ENCODE measurements at regions not wholly inside any gene's neighbourhood (a gene's known extent, or its start where the extent isn't known, plus 50 kb on each side); places are given as distances from the start of the nearest gene placed in this dataset.

GRCh38 chr15:93382200-93382820, 293.3 kb upstream of the RGMA start:
- no peak for DNase-seq (ENCODE audit: low spot score)
- Mint-ChIP-seq H3K27ac (no peak overlapping the region), H3K27me3 (ENCODE audit: low read depth) (peaks cover 11% of the 10 kb centered on the region), H3K36me3 (peaks cover under 1% of the 10 kb centered on the region), H3K9me3 (peaks cover 4% of the 10 kb centered on the region), H3K4me3 (no peak overlapping the region), H3K4me1 (peaks cover 25% of the 10 kb centered on the region)
- ChIA-PET CTCF (interaction anchor here (0.8 to 1.7 kb wide), 4 partner anchors 294 to 738 kb away, joined by 3 to 6 read pairs (median 4); no protein-coding TSS in a partner anchor), POLR2A (no interaction called here)
- TF ChIP-seq ZNF396 (CRISPR knock-in tag; IDR thresholded peaks at IDR 0.05; ENCODE audit: borderline replicate concordance) (no peak), TEAD4 (CRISPR knock-in tag; IDR thresholded peaks at IDR 0.05) (no peak), ZMAT4 (CRISPR knock-in tag; IDR thresholded peaks at IDR 0.05) (no peak), CREM (CRISPR knock-in tag; IDR thresholded peaks at IDR 0.05) (no peak), ESRRA (CRISPR knock-in tag; IDR thresholded peaks at IDR 0.05; ENCODE audit: borderline replicate concordance) (no peak), ARID4B (CRISPR knock-in tag; IDR thresholded peaks at IDR 0.05; ENCODE audit: borderline replicate concordance) (no peak), ATF1 (CRISPR knock-in tag; IDR thresholded peaks at IDR 0.05) (no peak)
- no peak for ATAC-seq

GRCh38 chr15:93378558-93378957, 289.5 kb upstream of the RGMA start:
- Mint-ChIP-seq H3K4me3 (no peak overlapping the region), H3K27ac (no peak overlapping the region), H3K36me3 (peaks cover 2% of the 10 kb centered on the region), H3K4me1 (peaks cover 26% of the 10 kb centered on the region), H3K27me3 (ENCODE audit: low read depth) (peaks cover 20% of the 10 kb centered on the region), H3K9me3 (peaks cover 12% of the 10 kb centered on the region)
- no peak for ATAC-seq
- POLR2A ChIA-PET, result no interaction called here
- CTCF ChIA-PET, result no interaction called here
- DNase-seq (ENCODE audit: low spot score), result no peak
- TF ChIP-seq FOXK1 (CRISPR knock-in tag; IDR thresholded peaks at IDR 0.05) (no peak), RORB (CRISPR knock-in tag; IDR thresholded peaks at IDR 0.05) (no peak), ZNF263 (CRISPR knock-in tag; IDR thresholded peaks at IDR 0.05; ENCODE audit: low read depth) (no peak), E2F4 (CRISPR knock-in tag; IDR thresholded peaks at IDR 0.05; ENCODE audit: borderline replicate concordance, low read depth) (no peak), FOXP1 (CRISPR knock-in tag; IDR thresholded peaks at IDR 0.05; ENCODE audit: borderline replicate concordance) (no peak), KAT7 (CRISPR knock-in tag; IDR thresholded peaks at IDR 0.05; ENCODE audit: borderline replicate concordance) (no peak), ZNF671 (CRISPR knock-in tag; IDR thresholded peaks at IDR 0.05) (no peak), ELF4 (CRISPR knock-in tag; IDR thresholded peaks at IDR 0.05; ENCODE audit: low read depth) (no peak), JUN (CRISPR knock-in tag; IDR thresholded peaks at IDR 0.05) (no peak), EMX1 (CRISPR knock-in tag; IDR thresholded peaks at IDR 0.05) (no peak), OVOL2 (CRISPR knock-in tag; IDR thresholded peaks at IDR 0.05; ENCODE audit: borderline replicate concordance) (no peak), ZNF416 (CRISPR knock-in tag; IDR thresholded peaks at IDR 0.05) (no peak), JAZF1 (CRISPR knock-in tag; IDR thresholded peaks at IDR 0.05) (no peak), MAX (CRISPR knock-in tag; IDR thresholded peaks at IDR 0.05) (no peak), ZNF532 (CRISPR knock-in tag; IDR thresholded peaks at IDR 0.05; ENCODE audit: borderline replicate concordance) (no peak), TEAD1 (CRISPR knock-in tag; IDR thresholded peaks at IDR 0.05) (no peak)
